GM12891 (cell line): ENCODE measurements at regions not wholly inside any gene's neighbourhood (a gene's known extent, or its start where the extent isn't known, plus 50 kb on each side); places are given as distances from the start of the nearest gene placed in this dataset.
"Not testable (repeated sequence)": the region's sequence is repeated elsewhere in the genome, so short reads cannot be mapped to it uniquely, and the experiment has no call there.

Experiments
- DNase-seq: peaks from one replicate; pipeline ENCODE4 v3.0.0; 2011; ENCODE audit warnings: low spot score; ENCODE audit not compliant: insufficient read length
- FAIRE-seq: peaks from 2 replicates; lab custom pipeline; 2011; peaks lifted over from hg19 to GRCh38; lab: Jason Lieb, UNC
- PAX5 ChIP-seq: IDR thresholded peaks from 2 replicates; pipeline ENCODE4 v1.6.1; 2011; ENCODE audit warnings: low read length, moderate library complexity, mild to moderate bottlenecking; ENCODE audit not compliant: insufficient read depth, severe bottlenecking
- POLR2A ChIP-seq: IDR thresholded peaks from 2 replicates; pipeline ENCODE4 v1.6.1; 2011; ENCODE audit warnings: low read depth, low read length, control low read depth
- POLR2AphosphoS5 ChIP-seq: IDR thresholded peaks from 2 replicates; pipeline ENCODE4 v1.6.1; 2011; ENCODE audit warnings: low read depth, low read length, control low read depth
- POU2F2 ChIP-seq: IDR thresholded peaks from 2 replicates; pipeline ENCODE4 v1.6.1; 2011; ENCODE audit warnings: low read depth, mild to moderate bottlenecking, control low read depth, low read length, moderate library complexity
- SPI1 ChIP-seq: IDR thresholded peaks from 2 replicates; pipeline ENCODE4 v1.6.1; 2011; ENCODE audit warnings: low read depth, low read length, control low read depth
- TAF1 ChIP-seq: IDR thresholded peaks from 2 replicates; pipeline ENCODE4 v1.6.1; 2011; ENCODE audit warnings: low read depth, low read length, control low read depth

DNA sequence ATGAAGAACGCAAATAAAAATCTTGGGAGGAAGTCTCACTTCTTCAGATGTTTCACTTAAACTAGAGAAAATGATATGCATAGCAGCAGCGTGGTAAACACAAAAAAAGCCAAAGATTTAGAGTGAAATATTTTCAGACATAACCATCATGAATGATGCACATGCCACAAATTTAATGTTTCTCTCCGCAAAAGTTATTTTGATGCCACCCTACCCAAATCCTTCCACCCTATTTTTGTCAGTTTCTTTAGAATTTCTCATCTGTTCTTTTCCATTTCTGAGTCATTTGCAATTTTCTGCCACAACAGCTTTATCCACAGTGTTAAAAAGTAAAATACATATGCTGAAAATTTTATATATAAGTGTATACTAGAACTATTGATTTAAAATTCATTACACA, 1663.7 kb upstream of the ADGRL3 start:
- no peak for DNase-seq
- FAIRE-seq: no peak
- TF ChIP-seq POLR2A: no peak

DNA sequence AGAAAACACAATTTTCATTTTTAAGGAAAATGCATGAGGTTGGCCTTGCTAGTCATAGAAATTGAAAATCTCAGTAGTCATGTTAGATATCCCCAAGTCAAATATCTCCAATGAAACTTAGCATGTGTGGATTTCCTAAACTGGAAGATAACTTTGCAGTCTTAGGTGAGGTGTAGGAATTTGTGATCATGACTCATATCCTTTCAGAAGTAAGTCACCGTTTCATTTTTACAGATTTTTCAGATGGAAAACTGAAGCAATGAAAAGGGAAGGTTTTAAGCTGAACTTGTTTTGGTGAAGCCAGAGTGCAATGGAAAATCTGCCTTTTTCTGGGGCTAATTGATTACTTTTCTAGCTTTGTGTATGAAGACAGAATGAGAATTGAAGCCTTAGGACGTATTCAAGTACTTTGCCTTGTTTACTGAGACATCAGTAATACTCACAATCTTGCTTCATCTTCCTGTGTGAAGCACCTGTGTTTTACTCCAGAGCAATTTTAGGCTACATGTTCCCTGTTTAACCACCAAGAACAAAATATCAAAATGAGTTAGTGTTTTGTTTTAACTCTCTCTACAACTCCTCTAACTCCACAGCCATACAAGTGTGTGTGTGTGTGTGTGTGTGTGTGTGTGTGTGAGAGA, 1662.8 kb upstream of the ADGRL3 start:
- DNase-seq (no peak), FAIRE-seq (no peak)
- TF ChIP-seq SPI1 (no peak), POLR2A (no peak), POLR2AphosphoS5 (no peak), PAX5 (no peak), TAF1 (no peak), POU2F2 (no peak)

DNA sequence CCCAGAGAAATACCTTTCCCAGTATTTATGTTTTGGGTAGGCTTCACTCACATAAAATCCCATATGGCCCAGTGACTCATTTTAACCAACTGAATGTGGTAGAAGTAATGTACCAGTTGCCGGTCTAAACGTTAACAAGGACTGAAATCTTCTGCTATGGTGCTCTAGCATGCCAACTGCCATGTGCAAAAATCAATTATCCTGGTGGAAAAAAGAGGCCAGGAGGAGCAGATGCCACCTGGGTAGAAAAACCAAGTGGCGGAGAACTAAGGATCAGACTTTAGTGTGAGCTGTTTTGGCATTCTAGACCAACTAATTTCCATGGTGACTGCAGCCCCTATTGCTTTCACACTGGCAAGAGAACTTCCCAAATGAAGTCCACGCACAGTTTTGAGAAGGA, 1660.7 kb upstream of the ADGRL3 start:
- FAIRE-seq: no peak
- TF ChIP-seq POU2F2: no peak
- no peak for TF ChIP-seq TAF1
- TF ChIP-seq SPI1: no peak
- TF ChIP-seq PAX5: no peak
- TF ChIP-seq POLR2A: no peak
- no peak for TF ChIP-seq POLR2AphosphoS5
- no peak for DNase-seq

DNA sequence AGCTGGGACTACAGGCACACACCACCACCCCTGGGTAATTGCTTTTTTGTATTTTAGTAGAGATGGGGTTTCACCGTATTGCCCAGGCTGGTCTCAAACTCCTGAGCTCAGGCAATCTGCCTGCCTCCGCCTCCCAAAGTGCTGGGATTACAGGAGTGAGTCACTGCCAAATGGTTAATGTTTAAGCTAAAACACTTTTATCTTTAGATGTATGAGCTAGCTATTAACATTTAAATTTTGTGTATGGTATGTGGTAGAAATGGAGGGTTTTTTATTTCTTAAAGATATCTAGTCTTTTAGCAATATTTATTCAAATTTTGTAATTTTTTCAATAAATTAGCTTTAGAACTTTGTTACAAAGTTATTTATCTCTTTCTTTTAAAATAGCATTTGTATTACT, 1659.8 kb upstream of the ADGRL3 start:
- TF ChIP-seq POLR2AphosphoS5 (no peak), TAF1 (no peak)
- FAIRE-seq: no peak
- no peak for DNase-seq

DNA sequence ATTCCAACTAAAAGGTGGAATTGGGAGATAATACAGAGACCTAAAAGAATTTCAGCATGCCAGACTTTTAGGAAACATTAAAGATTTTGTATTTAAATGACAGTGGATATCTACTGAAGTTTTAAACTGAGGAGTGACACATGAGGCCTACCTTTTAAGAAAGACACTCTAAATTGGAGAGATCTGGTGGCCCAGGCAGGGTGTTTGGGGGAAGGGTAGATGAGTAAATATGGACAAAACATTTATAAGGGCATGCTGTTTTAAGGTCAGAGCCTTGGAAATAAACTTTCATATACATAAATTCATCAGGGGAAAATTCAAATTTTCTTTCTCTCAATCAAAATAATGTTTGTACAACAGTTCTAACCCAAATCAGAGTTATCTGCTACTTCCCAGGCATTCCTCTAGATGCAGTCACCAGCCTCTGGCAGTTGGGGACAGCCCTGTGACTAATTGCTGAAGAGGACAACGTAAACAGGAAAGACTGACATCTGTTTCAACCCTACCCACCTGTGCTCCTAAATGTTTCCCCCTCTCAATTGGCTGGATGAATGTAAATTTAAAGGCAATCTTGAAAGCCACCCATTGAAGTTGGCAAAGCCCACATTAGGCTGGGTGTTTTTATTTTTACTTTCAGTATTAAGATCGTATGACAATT, 1646.9 kb upstream of the ADGRL3 start:
- no peak for TF ChIP-seq POU2F2
- no peak for TF ChIP-seq TAF1
- TF ChIP-seq POLR2AphosphoS5: no peak
- no peak for TF ChIP-seq PAX5
- no peak for TF ChIP-seq POLR2A
- TF ChIP-seq SPI1: no peak
- DNase-seq (no peak), FAIRE-seq (no peak)

DNA sequence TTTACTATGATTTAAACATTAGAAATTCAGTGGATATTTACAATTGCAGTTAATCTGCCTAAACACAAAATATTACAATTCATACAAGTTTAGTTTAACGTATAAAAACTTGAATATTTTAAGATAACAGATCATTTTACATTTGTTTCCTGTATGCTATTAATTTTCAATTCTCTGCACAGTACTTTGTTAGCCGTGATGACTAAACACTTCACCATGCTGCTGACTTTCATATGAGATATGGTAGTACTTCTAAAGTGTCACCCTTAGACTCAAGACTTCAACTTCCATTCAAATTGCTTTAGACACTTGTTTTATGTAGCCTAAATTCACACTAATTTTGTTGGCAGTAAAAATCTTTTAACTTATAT, 1646.4 kb upstream of the ADGRL3 start:
- FAIRE-seq (no peak), DNase-seq (no peak)
- TF ChIP-seq SPI1 (no peak), POLR2A (no peak), POLR2AphosphoS5 (no peak), PAX5 (no peak), POU2F2 (no peak), TAF1 (no peak)

DNA sequence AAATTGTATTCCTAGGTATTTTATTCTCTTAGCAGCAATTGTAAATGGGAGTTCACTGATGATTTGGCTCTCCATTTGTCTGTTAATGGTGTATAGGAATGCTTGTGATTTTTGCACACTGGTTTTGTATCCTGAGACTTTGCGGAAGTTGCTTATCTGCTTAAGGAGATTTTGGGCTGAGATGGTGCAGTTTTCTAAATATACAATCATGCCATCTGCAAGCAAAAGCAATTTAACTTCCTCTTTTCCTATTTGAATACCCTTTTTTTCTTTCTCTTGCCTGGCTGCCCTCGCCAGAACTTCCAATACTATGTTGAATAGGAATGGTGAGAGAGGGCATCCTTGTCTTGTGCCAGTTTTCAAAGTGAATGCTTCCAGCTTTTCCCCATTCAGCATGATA, 1643.9 kb upstream of the ADGRL3 start:
- not testable (repeated sequence) for DNase-seq, FAIRE-seq

DNA sequence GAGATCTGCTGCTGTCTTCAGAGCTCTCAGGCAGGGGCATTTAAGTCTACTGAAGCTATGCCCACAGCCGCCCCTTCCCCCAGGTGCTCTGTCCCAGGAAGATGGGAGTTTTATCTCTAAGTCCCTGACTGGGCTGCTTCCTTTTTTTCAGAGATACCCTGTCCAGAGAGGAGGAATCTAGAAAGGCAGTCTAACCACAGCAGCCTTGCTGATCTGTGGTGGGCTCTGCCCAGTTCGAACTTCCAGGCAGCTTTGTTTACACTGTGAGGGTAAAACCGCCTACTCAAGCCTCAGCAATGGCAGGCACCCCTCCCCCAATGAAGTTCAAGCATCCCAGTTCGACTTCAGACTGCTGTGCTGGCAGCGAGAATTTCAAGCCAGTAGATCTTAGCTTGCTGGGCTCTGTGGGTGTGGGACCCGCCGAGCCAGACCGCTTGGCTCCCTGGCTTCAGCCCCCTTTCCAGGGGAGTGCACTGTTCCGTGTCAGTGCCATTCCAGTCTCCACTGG, 1639.9 kb upstream of the ADGRL3 start:
- not testable (repeated sequence) for DNase-seq, FAIRE-seq

DNA sequence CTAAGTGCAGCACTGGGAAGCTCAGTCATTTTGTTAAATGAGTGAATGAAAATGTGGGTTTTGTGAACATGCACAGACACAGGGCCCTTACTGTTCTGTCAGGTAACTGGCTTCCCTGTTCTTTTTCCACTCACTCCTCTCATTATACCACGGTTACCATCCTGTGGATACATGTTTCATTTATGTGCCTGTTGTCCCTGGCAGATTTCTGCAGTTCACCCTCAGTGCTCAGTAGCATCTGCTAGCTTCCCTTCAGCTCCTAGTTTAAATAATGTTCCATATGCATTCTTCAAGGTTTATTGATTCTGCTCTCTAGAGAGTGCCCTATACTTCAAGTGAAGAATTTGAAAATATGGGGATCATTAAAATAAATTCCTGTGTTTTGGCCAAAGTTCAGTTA, 1634.3 kb upstream of the ADGRL3 start:
- TF ChIP-seq PAX5: no peak
- TF ChIP-seq TAF1: no peak
- no peak for TF ChIP-seq POLR2AphosphoS5
- DNase-seq (no peak), FAIRE-seq (no peak)

DNA sequence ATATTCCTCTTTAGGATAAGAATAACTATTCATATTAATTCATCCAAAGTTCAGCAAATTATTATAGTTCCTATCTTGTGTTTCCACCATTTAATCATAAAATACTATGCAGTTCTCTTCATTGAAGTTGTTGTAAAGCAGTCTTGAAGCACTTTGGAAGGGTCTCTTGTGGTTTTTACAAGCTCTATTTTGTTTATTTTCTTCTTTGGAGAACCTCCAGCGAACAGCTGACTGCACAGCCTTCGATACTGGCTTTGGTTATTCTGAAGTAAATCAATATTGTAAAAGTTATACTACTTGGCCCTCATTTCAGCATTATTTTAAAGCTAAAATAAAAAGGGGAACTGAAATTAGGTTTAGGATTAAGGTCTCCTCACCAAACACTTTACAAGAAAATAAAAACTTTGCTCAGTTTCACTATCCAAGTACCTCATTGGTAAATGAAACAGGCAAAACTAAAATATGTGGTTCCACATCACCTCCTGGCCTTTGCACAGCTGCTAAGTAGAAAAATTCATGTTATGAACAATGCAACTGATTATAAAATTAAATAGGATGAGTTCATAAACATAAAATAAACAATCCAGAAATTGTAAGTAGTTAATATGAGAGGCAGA, 1629.2 kb upstream of the ADGRL3 start:
- no peak for TF ChIP-seq POLR2A
- TF ChIP-seq PAX5: no peak
- TF ChIP-seq SPI1: peak; percentile 91
- FAIRE-seq: no peak
- no peak for DNase-seq

DNA sequence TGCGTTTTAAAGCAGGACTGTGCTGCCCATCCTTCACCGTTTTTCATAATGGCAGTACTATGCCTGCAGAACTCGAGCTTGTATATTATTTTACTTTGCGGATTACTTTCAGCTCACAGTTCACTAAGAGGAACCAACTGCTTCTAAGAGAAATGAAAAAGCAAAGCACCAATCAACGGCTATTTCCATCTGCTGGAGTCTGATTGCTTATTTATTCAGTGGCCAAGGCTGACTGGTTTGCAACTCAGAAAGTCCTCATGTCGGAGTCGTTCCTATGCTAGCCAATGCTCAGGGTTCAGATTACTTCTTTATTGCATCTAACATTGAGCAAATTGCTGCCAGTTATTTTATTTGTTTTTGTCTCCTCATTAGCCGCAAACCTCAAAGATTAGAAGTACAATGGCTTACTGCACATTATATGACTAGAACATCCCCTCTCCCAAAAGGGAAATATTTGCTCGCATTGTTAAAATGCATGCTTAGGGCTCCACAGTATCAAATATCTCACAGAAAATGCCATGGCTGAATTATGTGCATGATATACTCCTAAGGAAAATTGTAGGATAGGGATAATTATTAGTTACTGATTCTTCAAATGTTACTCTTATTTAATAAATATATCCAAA, 1628.2 kb upstream of the ADGRL3 start:
- FAIRE-seq (no peak), DNase-seq (no peak)
- TF ChIP-seq POLR2A (no peak), POU2F2 (no peak), PAX5 (no peak), TAF1 (no peak), POLR2AphosphoS5 (no peak), SPI1 (no peak)
